NCI-H82 treated with DMSO at 0.1 percent for 48 hours (cell line): ENCODE measurements at regions not wholly inside any gene's neighbourhood (a gene's known extent, or its start where the extent isn't known, plus 50 kb on each side); places are given as distances from the start of the nearest gene placed in this dataset.
A peak's percentile ranks its signal among the peaks of the same experiment; 100 is the strongest.
"Not testable (repeated sequence)": the region's sequence is repeated elsewhere in the genome, so short reads cannot be mapped to it uniquely, and the experiment has no call there.

Source experiments
- DNase-seq: peaks from one replicate; lab custom pipeline; 2025; ENCODE audit not compliant: unreplicated experiment; lab: John Stamatoyannopoulos, UW

DNA sequence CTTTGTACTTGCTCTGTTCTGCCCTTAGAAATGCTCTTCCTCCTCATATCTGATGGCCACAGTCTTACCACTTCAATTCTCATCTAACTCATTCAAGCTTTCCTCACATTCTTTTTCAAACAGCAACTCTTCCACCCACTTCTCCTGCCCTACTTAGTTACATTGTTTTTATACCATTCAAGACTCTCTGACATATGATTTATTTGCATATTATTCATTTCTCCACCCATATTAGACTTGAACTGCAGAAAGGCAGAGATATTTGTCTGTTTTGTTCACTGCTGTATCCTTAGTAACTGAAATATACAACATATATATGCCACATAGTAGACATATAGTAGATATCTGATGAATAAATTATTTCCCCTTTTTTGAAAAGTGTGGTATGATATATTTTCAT, 95.5 kb upstream of the DCN start:
- DNase-seq, result no peak

DNA sequence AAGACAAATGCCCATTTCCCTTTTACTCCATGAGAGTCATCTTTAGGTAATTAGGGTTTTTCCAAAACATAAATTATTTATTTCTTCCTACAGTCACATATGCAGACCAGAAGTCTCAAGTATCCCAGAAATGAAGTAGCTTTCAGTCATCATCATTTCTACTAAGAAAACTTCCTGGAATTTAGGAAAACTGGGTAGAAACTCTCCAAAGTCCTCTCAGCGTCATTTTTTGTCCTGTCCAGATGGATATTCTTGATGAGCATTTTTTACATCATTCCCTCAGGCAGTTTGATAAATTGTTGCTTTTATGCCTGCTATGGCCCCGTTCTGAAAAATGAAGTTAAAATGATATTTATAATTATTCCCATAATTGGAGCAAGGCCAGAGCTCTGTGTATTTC, 93.9 kb upstream of the DCN start:
- no peak for DNase-seq

DNA sequence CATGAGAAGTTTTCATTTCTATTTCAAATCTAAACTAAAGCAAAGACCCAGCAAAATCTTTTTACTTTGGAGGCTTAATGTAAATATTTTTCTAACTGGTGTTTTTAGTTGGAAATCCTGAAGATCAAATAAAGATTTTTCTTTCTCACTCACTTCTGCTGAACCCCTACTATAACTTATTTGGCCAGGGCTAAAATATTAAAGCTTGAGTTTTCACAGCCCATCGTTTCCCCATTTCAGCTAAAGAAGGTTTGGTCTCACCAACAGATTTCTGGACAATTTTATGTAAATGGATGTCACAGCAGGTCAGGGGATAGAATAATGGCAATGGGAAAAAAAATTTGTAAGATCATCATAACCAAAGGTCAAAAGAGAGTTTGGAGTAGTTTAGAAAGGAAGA, 92.7 kb upstream of the DCN start:
- no peak for DNase-seq

DNA sequence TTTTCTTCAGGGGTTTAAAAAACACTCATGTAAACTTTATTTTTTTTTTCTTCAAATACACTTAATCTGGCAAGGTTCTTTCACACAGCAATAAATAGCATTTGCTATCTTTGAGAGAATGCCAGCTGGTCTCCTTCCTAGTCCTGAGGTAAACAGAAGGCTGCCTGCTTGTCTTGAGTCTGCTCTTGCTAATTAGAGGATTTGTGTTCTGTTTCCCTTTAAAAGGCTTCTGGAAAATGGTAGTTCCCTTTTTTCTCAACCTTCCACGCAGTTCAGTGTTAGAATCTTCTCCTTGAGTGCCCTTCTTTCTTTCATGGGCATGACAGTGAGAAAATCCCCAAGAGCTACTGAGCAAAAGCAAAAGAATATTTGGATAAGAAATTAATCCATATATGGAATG, 92.3 kb upstream of the DCN start:
- DNase-seq, result peak; percentile 53

DNA sequence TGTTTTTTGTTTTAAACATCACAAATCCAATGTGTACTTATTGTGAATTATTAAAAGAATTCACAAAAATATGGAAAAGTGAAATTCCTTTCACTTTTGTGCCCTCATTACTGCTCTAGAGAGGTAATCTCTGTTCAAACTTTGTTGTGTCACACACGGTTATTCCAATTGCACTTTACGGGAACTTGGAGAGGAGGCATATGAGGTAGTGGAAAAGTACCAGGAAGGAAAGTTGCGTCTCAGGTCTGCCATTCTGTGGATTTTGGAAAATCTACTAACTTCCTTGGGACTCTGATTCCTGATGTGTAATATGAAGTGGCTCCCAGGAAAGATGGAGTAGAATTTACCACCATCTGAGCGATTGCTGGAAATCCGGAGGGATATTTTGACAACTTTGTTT, 90.9 kb upstream of the DCN start:
- DNase-seq, result no peak

DNA sequence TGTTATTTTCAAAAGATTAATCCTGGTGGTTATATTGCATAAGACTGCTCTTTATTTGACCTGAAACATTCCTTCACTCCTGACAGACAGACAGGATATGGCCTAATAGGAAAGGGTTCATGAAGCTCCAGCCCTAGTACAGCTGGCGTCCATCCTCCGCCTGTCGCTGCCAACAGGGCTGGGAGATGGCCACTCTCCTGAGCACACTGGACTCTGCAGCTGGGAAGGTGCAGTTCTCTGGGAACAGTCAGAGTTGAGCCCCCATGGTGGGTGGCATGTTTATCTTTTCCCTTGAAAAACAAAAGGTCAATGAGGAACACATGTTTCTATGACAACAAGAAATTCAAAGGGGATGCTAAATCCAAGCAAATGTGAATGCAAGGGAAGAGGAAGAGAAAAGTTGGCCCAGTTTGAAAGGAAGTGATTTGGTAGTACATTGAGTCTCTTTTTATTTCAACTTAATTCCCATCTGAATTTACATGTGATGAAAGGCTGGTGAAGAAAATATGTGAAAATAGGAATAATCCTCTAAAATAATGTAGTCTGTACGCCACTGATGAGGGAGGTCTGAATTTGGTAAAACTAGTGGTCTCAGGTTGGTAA, 89.9 kb upstream of the DCN start:
- no peak for DNase-seq

DNA sequence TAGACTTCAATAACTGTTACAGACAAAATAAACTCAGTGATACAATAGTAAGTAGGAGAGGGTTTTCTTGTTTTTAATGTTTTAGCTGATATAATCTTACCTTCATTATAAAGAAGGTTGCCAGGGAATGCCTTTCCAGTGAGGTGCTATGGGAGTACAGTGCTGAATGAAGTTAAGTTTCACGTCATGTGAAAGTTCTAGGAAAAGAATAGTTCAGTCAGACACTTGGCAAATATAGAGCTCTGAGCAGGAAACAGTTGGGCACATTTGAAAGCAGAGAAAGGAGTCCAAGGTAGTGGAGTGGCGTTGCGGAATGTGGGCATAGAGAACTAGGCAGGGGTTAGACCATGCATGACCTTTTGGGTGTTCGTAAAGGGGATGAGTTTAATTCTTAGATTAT, 88.6 kb upstream of the DCN start:
- DNase-seq, result no peak

DNA sequence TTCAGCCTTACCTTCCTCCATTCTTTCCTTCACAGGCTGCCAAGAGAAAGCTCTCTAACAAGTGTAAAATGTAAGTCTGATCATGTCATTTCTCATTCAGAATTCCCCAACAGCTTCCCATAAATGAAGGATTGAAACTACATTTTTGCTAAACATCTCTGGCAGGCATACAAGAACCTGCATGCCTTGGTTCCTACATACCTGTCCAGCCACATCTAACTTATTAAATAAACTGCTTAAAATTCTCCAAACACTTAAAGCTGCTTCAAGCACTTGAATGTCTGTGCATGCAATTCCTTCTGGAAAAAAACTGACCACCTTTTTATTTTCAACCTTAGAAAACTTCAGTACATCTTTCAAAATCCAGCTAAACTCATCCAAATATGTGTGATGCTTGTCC, 84.4 kb upstream of the DCN start:
- DNase-seq, result no peak

DNA sequence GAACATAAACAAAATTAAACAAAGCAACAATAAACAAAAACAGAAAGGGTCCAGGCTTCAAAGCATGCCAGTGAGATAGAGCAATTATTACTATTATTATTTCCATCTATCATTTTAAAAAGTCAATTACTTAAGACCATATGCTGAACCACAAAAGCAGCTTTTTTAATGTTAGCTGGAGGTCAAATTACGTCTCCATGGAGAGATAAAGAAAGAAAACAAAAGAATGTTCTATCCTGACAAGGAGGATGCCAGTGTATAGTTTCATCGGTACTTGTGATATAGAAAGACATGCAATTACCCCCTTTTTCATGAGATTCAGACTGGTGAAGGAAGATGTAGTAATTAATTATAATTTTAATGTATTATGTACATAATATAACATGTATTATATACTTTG, 81.6 kb upstream of the DCN start:
- no peak for DNase-seq

DNA sequence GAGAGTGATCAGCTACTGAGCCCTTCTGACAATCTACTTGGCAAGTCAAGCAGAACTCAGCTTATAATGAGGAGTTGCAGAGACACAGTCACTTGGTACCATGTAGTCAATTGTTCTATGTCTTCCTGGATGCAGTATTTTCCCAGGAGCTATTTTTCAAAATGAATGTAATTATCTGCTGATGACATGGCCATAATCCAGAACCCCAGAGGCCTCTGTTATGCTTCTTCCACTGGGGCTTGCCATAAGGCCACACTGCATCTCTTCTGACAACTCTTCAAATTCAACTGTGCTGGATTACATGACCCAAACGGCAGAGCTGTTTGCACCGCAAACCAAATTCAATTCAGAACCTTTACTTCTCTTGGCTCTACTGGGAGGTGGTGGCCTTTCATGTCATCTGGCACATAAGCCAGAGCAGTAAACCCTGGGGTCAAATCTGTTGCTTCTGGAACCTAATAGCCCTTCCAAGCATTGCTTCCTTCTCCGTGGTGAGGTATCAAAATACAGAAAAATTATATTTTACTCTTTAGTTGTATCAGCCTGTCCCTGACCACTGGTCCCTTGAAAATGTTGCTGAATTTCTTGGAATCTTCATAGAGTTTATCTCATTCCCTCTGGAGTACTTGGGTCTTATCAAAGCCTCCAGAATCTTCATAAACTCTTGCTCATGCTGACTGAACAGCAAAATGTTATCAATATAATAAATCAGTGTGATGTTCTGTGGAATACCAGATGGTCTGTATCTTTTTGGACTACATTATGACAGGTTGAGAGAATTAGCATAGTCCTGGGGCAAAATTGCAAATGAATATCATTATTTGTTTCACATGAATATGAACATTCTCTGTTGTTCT, 79.4 kb upstream of the DCN start:
- no peak for DNase-seq

DNA sequence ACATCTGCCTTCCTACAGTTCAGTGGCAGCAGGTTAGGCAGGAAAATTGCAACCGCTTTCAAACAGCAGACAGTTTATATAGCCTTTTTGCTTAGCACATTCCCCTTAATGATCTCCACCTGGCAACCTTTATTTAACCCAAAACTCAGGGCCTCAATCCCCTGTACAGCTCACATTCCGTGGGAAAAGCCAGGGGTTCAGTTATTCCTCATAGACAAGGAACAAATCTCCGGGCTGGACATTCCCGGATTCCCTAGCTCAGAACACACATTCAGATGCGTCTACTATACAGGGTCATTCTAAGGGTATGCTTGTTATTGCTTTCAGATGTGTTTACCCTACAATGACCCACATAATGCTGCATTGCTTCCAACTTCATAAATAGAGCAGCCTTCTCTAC, 73.8 kb upstream of the DCN start:
- no peak for DNase-seq

DNA sequence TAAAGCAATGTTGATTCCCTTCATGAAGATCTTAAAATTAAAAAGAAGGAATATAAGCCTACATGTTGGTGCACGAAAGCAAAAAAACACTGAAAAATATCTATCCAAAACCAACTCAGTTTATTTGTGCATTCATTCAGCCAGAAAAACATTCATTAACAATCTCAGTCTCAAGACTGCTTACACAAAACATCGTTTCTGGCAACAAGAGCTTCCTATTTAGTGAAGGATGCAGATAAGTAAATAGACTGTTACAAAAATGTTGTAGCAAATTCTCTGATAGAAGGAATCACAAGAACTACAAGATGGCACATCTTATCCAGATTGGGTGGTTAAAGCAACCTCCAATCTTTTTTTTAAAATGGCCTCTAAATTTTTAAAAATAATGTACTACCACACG, 69.7 kb upstream of the DCN start:
- DNase-seq, result no peak

DNA sequence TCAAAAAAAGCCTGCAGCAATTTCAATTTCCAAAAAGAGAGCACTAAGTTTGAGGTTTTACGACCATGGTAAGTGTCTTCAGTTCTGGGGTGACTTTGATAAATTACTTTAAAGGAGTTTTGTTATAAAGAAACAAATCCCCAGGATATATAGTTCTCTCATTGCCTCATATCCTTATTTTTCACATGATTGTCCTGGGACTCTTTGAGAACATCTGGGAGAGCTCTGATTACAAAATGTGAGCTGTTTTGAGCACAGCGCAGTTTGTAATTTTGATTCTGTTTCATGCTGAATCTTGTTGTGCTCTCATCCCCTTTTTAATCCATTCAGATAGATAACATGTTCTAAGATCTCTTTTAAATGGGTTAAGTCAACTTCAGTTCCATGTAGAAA, 67.7 kb upstream of the DCN start:
- DNase-seq, result no peak

DNA sequence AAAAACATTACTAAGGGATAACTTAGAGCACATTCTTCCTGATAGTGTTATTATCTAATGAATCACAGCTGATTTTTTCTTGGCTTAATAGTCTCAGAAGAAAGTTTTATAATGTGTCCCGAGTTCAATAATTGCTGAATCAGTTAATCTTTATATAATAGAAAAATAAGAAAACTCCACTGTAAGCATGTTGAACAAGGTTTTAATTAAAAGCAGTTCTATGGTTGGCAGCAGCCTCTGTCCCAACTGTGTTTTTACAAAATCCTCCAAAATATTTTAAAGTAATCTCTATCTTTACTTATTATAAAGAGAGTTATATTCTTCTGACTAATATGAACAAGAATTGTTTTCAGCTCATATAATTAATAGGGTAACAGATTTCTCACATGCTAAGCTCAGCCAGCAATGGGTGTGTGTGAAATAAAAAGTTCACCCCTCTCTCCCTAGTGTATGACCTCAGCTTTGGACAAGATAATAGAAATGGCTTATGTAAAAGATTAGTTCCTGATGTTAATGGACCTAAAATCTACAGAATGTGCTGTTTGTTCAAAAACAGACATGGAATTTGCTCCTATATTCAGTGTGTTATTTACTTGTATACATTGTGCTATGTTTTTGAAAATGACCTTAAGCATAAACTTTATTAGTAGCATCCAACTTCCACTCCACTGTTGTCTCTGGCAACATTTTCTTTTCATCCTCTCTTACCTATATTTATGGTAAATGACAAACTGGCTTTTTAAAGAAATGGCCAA, 67.1 kb upstream of the DCN start:
- DNase-seq, result no peak

DNA sequence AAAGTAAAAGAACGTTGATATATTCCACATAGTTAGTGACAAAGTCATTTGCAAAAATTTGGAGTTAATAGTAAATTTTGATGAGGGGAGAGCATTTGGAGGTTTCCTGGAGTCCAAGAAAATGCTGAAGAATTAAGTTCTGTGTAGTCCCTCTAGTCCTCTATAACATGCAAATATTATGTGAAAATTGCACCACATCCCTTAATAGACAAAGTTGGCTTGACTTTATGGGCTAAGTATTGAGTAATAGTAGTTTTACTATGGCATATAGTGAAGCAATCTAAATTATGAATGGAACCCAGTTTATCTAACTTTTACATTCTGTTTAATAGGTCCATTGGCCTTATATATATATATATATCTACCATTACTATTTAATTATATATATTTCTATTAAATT, 66.4 kb upstream of the DCN start:
- no peak for DNase-seq

DNA sequence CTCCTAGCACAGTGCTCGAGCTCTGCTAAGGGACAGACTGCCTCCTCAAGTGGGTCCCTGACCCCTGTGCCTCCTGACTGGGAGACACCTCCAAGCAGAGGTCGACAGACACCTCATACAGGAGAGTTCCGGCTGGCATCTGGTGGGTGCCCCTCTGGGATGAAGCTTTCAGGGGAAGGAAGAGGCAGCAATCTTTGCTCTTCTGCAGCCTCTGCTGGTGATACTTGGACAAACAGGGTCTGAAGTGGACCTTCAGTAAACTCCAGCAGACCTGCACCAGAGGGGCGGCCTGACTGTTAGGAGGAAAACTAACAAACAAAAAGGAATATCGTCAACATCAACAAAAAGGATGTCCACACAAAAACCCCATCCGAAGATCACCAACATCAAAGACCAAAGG, 60.6 kb upstream of the DCN start:
- not testable (repeated sequence) for DNase-seq

DNA sequence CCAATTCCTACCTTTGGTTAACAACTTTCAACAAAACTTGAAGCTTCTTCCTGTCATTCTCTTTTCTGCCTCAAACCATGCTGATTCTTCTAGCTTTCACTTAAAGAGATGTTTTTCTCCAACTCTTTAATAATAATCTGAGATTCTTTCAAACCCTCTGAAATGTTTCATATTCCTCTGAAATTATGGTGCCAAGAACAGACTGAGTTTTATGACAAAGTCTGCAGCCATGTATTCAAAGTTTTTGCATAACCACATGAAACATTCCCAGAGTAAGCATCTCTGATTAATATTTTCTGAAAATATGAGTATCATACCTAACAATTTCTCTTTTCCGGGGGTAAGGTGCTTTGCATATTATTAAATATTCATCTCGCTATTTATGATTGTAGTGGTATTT, 59.1 kb upstream of the DCN start:
- no peak for DNase-seq

DNA sequence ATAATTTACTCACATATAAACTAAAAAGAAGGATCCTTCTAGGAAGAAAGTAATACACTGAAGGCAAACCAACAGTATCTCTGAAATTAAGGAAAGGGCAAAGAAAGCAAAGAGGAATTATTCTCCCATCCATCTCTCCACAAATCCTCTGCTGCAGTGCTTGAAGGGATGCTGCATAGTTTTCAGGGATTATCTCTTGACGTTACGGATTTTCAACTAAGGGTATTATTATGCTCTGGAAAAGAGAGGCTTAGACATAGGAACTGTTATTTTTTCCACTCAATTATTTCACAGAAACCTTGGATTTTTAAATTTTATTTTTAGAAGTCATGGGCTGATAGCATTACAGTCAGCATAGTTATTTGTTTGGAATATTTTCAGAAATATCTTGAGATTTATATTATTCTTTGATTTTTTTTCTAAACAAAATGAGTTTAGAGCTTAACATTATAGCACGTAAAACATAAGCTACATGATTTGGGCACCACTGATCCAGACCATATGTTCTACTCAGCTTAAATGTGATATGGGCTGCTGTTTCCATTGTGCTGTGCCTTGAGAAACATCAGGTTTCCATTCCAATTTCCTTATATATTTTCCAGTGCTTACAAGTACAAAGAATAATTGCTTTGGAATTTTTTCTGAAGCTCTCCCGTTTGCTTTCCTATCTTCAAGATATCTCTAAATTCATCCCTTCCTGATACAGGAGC, 57.9 kb upstream of the DCN start:
- DNase-seq, result peak; percentile 82

DNA sequence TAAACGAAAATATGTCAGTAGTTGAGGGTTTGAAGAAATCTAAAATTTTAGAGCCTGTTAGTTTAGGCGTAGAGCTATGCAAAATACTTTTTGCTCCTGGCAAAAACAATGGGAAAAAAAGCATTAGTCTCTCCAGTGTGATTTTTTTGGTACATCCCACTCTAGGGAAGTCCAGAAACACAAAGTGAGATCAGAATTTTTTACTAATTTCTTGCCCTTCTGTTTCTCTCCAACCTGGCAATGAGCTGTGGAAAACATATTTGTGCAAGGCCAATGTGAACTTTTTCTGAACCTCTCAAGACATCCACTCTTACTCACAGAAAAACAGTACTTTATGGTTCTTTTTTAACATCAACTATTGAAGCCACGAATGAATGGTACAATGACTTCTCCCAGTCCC, 56.9 kb upstream of the DCN start:
- DNase-seq, result no peak
